T47D (cell line): ENCODE measurements at regions not wholly inside any gene's neighbourhood (a gene's known extent, or its start where the extent isn't known, plus 50 kb on each side); places are given as distances from the start of the nearest gene placed in this dataset.
"Not testable (repeated sequence)": the region's sequence is repeated elsewhere in the genome, so short reads cannot be mapped to it uniquely, and the experiment has no call there.

ENCODE experiments used
- DNase-seq, 2 experiments: peaks; one replicate each; pipeline versions ENCODE4 v3.0.0 to v3.0.0-alpha.2; 2011 to 2012; ENCODE audit warnings: low read depth in 1 of 2, low spot score in 1 of 2
- JUND ChIP-seq: IDR thresholded peaks from 2 replicates; pipeline ENCODE4 v1.6.1; 2012; ENCODE audit warnings: low read depth
- in situ Hi-C: cut with HindIII; loops from 2 replicates; pipeline ENCODE4 v1.10.0; 2016; ENCODE audit warnings: low sequenced_read_pairs, low pct_unique_long_range_greater_than_20kb

GRCh38 chr3:5035113-5035512, 55.9 kb downstream of the BHLHE40 start:
- no peak for DNase-seq
- TF ChIP-seq JUND: no peak
- in situ Hi-C loops: no loop called here

- no peak for TF ChIP-seq JUND
- no peak for DNase-seq
- in situ Hi-C loops: no loop called here
Measured at GRCh38 chr3:5035692-5036391, 56.6 kb downstream of the BHLHE40 start.

GRCh38 chr3:5036392-5036766, 57.1 kb downstream of the BHLHE40 start:
- no peak for TF ChIP-seq JUND
- in situ Hi-C loops: no loop called here
- DNase-seq: no peak

- DNase-seq: no peak
- TF ChIP-seq JUND: no peak
- in situ Hi-C loops: no loop called here
Measured at GRCh38 chr3:5036858-5037257, 57.6 kb downstream of the BHLHE40 start.

- DNase-seq: no peak
- no peak for TF ChIP-seq JUND
- in situ Hi-C loops: no loop called here
Measured at GRCh38 chr3:5039585-5039984, 60.3 kb downstream of the BHLHE40 start.

GRCh38 chr3:5041315-5041714, 62.1 kb downstream of the BHLHE40 start:
- in situ Hi-C loops: no loop called here

GRCh38 chr3:5045961-5046360, 66.7 kb downstream of the BHLHE40 start:
- in situ Hi-C loops: no loop called here

More at GRCh38 chr3:5041315-5041714, 62.1 kb downstream of the BHLHE40 start:
- DNase-seq: no peak
- TF ChIP-seq JUND: no peak

GRCh38 chr3:5047764-5048419, 68.7 kb downstream of the BHLHE40 start:
- no peak for TF ChIP-seq JUND
- DNase-seq: no peak
- in situ Hi-C loops: no loop called here

More at GRCh38 chr3:5045961-5046360, 66.7 kb downstream of the BHLHE40 start:
- DNase-seq: peak in 1 of 2 experiments; percentile 46
- no peak for TF ChIP-seq JUND

- in situ Hi-C loops: no loop called here
- no peak for DNase-seq
- TF ChIP-seq JUND: no peak
Measured at GRCh38 chr3:5051772-5052171, 70.3 kb upstream of the ARL8B start.

GRCh38 chr3:5052247-5052646, 69.8 kb upstream of the ARL8B start:
- in situ Hi-C loops: no loop called here
- DNase-seq: no peak
- no peak for TF ChIP-seq JUND

GRCh38 chr3:5053021-5053831, 68.9 kb upstream of the ARL8B start:
- peak in 1 of 2 experiments; percentile 30 for DNase-seq
- no peak for TF ChIP-seq JUND
- in situ Hi-C loops: no loop called here

GRCh38 chr3:5054098-5054497, 68.0 kb upstream of the ARL8B start:
- TF ChIP-seq JUND: no peak

GRCh38 chr3:5054579-5054978, 67.5 kb upstream of the ARL8B start:
- in situ Hi-C loops, DNase-seq: not testable (repeated sequence)

More at GRCh38 chr3:5054098-5054497, 68.0 kb upstream of the ARL8B start:
- no peak for DNase-seq
- in situ Hi-C loops: no loop called here
